Endothelial cell of umbilical vein (primary cell): ENCODE measurements at regions not wholly inside any gene's neighbourhood (a gene's known extent, or its start where the extent isn't known, plus 50 kb on each side); places are given as distances from the start of the nearest gene placed in this dataset.

ENCODE experiments used
- BruUV-seq: library from RNA; stranded (reverse); fragments of 400-500 nt; replicated peaks from 2 replicates; lab custom pipeline; 2021; lab: Mats Ljungman, UMichigan
- CTCF ChIA-PET: fragments of 300-600, 350-600 bp; sonication (Branson Sonifier 250); formaldehyde crosslinking; loops from one replicate; lab custom pipeline; 2021; ENCODE audit warnings: antibody characterized with exemption, inconsistent platforms; lab: Charles Lee
- POLR2A ChIA-PET: fragments of 300-600, 350-600 bp; sonication (Branson Sonifier 250); formaldehyde crosslinking; loops from one replicate; lab custom pipeline; 2021; ENCODE audit warnings: antibody characterized with exemption, inconsistent platforms; lab: Charles Lee
- DNase-seq: peaks from one replicate; pipeline ENCODE4 v3.0.0-alpha.2; 2011; ENCODE audit warnings: low read depth, low spot score
- FAIRE-seq: peaks from 2 replicates; lab custom pipeline; 2011; peaks lifted over from hg19 to GRCh38; lab: Jason Lieb, UNC
- H2AFZ ChIP-seq: 2 replicates; pipeline ENCODE4 v1.6.0; 2012; ENCODE audit warnings: low read depth, low read length, control low read depth, inconsistent platforms
- H3K27ac ChIP-seq: 2 replicates; pipeline ENCODE4 v1.5.1; 2011; ENCODE audit warnings: low read depth, mild to moderate bottlenecking, control low read depth, low read length, moderate library complexity; ENCODE audit not compliant: insufficient read depth
- H3K27me3 ChIP-seq, 2 experiments: 2 replicates each; pipeline versions ENCODE4 v1.6.0 to v1.6.1; 2011; ENCODE audit warnings: low read length in 2 of 2, mixed read lengths in 1 of 2; ENCODE audit not compliant: control insufficient read depth in 2 of 2, insufficient read depth in 2 of 2
- H3K36me3 ChIP-seq, 2 experiments: 2 replicates in 1 of 2; 3 replicates in 1 of 2; pipeline ENCODE4 v1.5.1; 2011; ENCODE audit warnings: low read length in 2 of 2, mild to moderate bottlenecking in 1 of 2, moderate library complexity in 1 of 2; ENCODE audit not compliant: control insufficient read depth in 2 of 2, insufficient read depth in 2 of 2; ENCODE audit errors: extremely low read depth in 1 of 2
- H3K4me1 ChIP-seq: 3 replicates; pipeline ENCODE4 v1.5.1; 2011; ENCODE audit warnings: mild to moderate bottlenecking, low read length; ENCODE audit not compliant: control insufficient read depth, insufficient read depth; ENCODE audit errors: extremely low read depth
- H3K4me2 ChIP-seq: 2 replicates; pipeline ENCODE4 v1.6.1; 2011; ENCODE audit warnings: low read length, control low read depth, mixed read lengths; ENCODE audit not compliant: insufficient read depth
- H3K4me3 ChIP-seq, 3 experiments: fragments of 200-600 bp in 1 of 3; sonication (generic), shearing (Covaris generic) in 1 of 3; replicated peaks in 1 of 3; 2 replicates each; pipeline ENCODE4 v1.5.1; 2011 to 2016; ENCODE audit warnings: control low read depth in 3 of 3, low read length in 3 of 3, mild to moderate bottlenecking in 2 of 3, inconsistent platforms in 1 of 3, low read depth in 1 of 3, moderate library complexity in 1 of 3; ENCODE audit not compliant: insufficient read depth in 1 of 3
- H3K79me2 ChIP-seq: 2 replicates; pipeline ENCODE4 v1.6.0; 2012; ENCODE audit warnings: low read length, inconsistent platforms; ENCODE audit not compliant: control insufficient read depth, insufficient read depth
- H3K9ac ChIP-seq: replicated peaks from 2 replicates; pipeline ENCODE3; 2011; ENCODE audit warnings: low read length, control low read depth; ENCODE audit not compliant: insufficient read depth; ENCODE audit errors: extremely low read depth
- H3K9me1 ChIP-seq: replicated peaks from 3 replicates; pipeline ENCODE4 v1.6.0; 2011; ENCODE audit warnings: mild to moderate bottlenecking, low read length; ENCODE audit not compliant: control insufficient read depth, insufficient read depth; ENCODE audit errors: extremely low read depth
- H3K9me3 ChIP-seq: replicated peaks from 2 replicates; pipeline ENCODE4 v1.5.1; 2012; ENCODE audit warnings: low read length, inconsistent platforms; ENCODE audit not compliant: control insufficient read depth, insufficient read depth
- H4K20me1 ChIP-seq: replicated peaks from 2 replicates; pipeline ENCODE3; 2011; ENCODE audit warnings: mild to moderate bottlenecking, low read length; ENCODE audit not compliant: control insufficient read depth, insufficient read depth; ENCODE audit errors: extremely low read depth
- EZH2 ChIP-seq: IDR thresholded peaks from 2 replicates; pipeline ENCODE4 v1.6.1; 2012; ENCODE audit warnings: borderline replicate concordance, low read depth, mild to moderate bottlenecking, moderate library complexity, low read length, inconsistent platforms; ENCODE audit not compliant: severe bottlenecking
- FOS ChIP-seq: IDR thresholded peaks from 2 replicates; pipeline ENCODE4 v1.6.1; 2011; ENCODE audit warnings: mild to moderate bottlenecking, low read length, moderate library complexity, borderline replicate concordance; ENCODE audit not compliant: insufficient read depth
- GATA2 ChIP-seq: IDR thresholded peaks from 2 replicates; pipeline ENCODE4 v1.7.0; 2011; ENCODE audit warnings: low read depth, mild to moderate bottlenecking, moderate library complexity, mixed read lengths, low read length; ENCODE audit not compliant: insufficient read length, insufficient read depth
- JUN ChIP-seq: IDR thresholded peaks from 2 replicates; pipeline ENCODE4 v1.6.1; 2011; ENCODE audit warnings: borderline replicate concordance, low read depth; ENCODE audit not compliant: insufficient read length, insufficient read depth
- MYC ChIP-seq: IDR thresholded peaks from one replicate; pipeline ENCODE4 v1.6.1; 2011; ENCODE audit warnings: mild to moderate bottlenecking, low read depth, low read length
- POLR2A ChIP-seq: IDR thresholded peaks from 2 replicates; pipeline ENCODE4 v1.6.1; 2012; ENCODE audit warnings: low read depth, mild to moderate bottlenecking, control low read depth, low read length
- POLR2AphosphoS5 ChIP-seq: IDR thresholded peaks from 2 replicates; pipeline ENCODE4 v1.6.1; 2012; ENCODE audit warnings: low read depth, mild to moderate bottlenecking, control low read depth, low read length, moderate library complexity; ENCODE audit not compliant: insufficient read depth
- dilution Hi-C: fragments of 300-500 bp; cut with MboI; formaldehyde crosslinking; loops from one replicate; pipeline ENCODE4 v1.15.0; 2019; ENCODE audit warnings: low sequenced_read_pairs; ENCODE audit not compliant: extremely low pct_ligation_motif_present
- intact Hi-C: fragments of 100-400 bp; cut with micrococcal nuclease; formaldehyde crosslinking; loops from one replicate; pipeline ENCODE4 v1.10.0; 2022
- TF ChIP-seq, protein P1 (sequence below), 2 donors: IDR thresholded peaks; 1 replicate in 1 of 2; 2 replicates in 1 of 2; pipeline ENCODE4 v1.5.1; 2011; ENCODE audit warnings: low read length in 2 of 2, mild to moderate bottlenecking in 2 of 2, moderate library complexity in 2 of 2, control low read depth in 1 of 2, inconsistent platforms in 1 of 2, low read depth in 1 of 2; ENCODE audit not compliant: insufficient read depth in 1 of 2; ENCODE audit errors: extremely low read depth in 1 of 2
- TF ChIP-seq, protein P2 (sequence below): IDR thresholded peaks from 2 replicates; pipeline ENCODE4 v1.6.1; 2011; ENCODE audit not compliant: insufficient read depth, insufficient read length

DNA sequence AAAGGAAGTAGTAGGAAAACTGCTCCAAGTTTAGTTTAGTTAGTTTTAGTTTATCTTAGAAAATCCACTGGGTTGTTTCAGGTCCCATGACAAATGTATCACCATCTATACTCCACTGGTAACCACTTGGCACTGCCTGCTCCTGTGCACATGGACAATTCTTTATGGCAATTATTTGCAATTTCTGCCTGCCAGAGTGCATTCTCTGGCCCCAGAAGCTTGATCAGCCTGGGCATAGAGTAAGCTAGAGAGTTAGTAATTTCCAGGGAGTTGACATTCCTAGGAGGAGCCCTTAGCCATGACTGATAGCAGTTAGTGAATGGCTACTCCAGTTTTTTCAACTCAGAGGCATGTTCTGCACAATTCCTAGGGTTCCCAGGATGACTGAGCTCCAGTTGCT lies 203.2 kb upstream of the FGF13 start:
- H3K27ac ChIP-seq: no peak overlapping the region
- no peaks in the 10 kb centered on the region for H3K79me2 ChIP-seq
- FAIRE-seq (no peak), DNase-seq (no peak)
- no peaks in the 10 kb centered on the region for H3K4me1 ChIP-seq
- H3K4me2 ChIP-seq: no peak overlapping the region
- no peak for TF ChIP-seq FOS
- no peak for TF ChIP-seq EZH2
- TF ChIP-seq POLR2A: no peak
- TF ChIP-seq GATA2: no peak
- TF ChIP-seq, protein P1, sequence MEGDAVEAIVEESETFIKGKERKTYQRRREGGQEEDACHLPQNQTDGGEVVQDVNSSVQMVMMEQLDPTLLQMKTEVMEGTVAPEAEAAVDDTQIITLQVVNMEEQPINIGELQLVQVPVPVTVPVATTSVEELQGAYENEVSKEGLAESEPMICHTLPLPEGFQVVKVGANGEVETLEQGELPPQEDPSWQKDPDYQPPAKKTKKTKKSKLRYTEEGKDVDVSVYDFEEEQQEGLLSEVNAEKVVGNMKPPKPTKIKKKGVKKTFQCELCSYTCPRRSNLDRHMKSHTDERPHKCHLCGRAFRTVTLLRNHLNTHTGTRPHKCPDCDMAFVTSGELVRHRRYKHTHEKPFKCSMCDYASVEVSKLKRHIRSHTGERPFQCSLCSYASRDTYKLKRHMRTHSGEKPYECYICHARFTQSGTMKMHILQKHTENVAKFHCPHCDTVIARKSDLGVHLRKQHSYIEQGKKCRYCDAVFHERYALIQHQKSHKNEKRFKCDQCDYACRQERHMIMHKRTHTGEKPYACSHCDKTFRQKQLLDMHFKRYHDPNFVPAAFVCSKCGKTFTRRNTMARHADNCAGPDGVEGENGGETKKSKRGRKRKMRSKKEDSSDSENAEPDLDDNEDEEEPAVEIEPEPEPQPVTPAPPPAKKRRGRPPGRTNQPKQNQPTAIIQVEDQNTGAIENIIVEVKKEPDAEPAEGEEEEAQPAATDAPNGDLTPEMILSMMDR (IDR thresholded peaks at IDR 0.05; ENCODE audit: extremely low read depth in 1 of 2, insufficient read depth in 1 of 2, low read depth in 1 of 2, low read length in 2 of 2): no peak
- TF ChIP-seq, protein P2, sequence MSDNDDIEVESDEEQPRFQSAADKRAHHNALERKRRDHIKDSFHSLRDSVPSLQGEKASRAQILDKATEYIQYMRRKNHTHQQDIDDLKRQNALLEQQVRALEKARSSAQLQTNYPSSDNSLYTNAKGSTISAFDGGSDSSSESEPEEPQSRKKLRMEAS: no peak
- no peak for TF ChIP-seq MYC
- TF ChIP-seq JUN: no peak
- no peak for TF ChIP-seq POLR2AphosphoS5
- POLR2A ChIA-PET: no interaction called here
- H3K9ac ChIP-seq: no peak overlapping the region
- no peaks in the 10 kb centered on the region for H3K9me1 ChIP-seq
- BruUV-seq: no TSS peak
- H3K27me3 ChIP-seq: no peaks in the 10 kb centered on the region
- H4K20me1 ChIP-seq: no peaks in the 10 kb centered on the region
- H3K4me3 ChIP-seq: no peak overlapping the region
- no peak overlapping the region for H2AFZ ChIP-seq
- no peaks in the 10 kb centered on the region for H3K9me3 ChIP-seq
- dilution Hi-C loops (no loop called here), intact Hi-C loops (no loop called here)
- no peaks in the 10 kb centered on the region for H3K36me3 ChIP-seq
- CTCF ChIA-PET: no interaction called here
